ENCODE measurements at regions not wholly inside any gene's neighbourhood (a gene's known extent, or its start where the extent isn't known, plus 50 kb on each side); places are given as distances from the start of the nearest gene placed in this dataset.

DNA sequence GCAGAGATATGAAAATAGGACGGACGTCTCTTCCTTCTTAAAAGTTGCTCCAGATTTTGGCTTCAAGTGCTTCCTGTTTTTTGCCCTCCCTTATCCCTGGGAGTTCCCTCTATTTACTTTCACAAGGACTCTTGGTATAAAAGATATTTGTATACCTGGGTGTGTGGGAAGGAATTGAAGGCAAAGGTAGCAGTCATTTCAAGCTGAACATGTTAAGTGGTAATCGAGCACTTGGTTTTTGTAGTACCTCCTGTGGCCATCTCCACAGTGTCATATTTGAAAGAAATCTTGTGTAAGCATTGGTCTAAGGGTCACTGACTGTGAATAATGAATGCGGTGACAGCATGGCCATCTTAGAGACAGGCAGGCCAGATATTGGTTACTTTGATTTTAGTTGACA lies 593.6 kb downstream of the MTRR start:
- no peak for ATAC-seq
- no peak for TF ChIP-seq ZNF565 (CRISPR knock-in tag; conservative IDR thresholded peaks at IDR 0.05; ENCODE audit: low read depth)

DNA sequence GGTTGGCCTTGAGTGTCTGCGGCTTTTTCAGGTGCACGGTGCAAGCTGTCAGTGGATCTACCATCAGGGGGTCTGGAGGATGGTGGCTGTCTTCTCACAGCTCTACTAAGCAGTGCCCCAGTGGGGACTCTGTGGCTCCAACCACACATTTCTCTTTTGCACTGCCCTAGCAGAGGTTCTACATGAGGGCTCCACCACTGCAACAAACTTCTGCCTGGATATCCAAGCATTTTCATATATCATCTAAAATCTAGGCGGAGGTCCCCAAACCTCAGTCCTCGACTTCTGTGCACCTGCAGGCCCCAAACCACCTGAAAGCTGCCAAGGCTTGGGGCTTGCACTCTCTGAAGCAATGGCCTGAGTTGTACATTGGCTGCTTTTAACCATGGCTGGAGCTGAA lies 601.5 kb downstream of the MTRR start:
- TF ChIP-seq ARNTL (CRISPR knock-in tag; IDR thresholded peaks at IDR 0.05; ENCODE audit: borderline replicate concordance, low read depth) (no peak), ZFP30 (CRISPR knock-in tag; IDR thresholded peaks at IDR 0.05) (no peak), OSR1 (CRISPR knock-in tag; IDR thresholded peaks at IDR 0.05) (no peak), SNAI2 (CRISPR knock-in tag; IDR thresholded peaks at IDR 0.05) (no peak), ISL1 (CRISPR knock-in tag; IDR thresholded peaks at IDR 0.05) (no peak), TOX (CRISPR knock-in tag; IDR thresholded peaks at IDR 0.05; ENCODE audit: borderline replicate concordance) (no peak), ZNF70 (CRISPR knock-in tag; IDR thresholded peaks at IDR 0.05) (no peak), TSHZ2 (CRISPR knock-in tag; IDR thresholded peaks at IDR 0.05) (no peak)
- no peak for ATAC-seq

DNA sequence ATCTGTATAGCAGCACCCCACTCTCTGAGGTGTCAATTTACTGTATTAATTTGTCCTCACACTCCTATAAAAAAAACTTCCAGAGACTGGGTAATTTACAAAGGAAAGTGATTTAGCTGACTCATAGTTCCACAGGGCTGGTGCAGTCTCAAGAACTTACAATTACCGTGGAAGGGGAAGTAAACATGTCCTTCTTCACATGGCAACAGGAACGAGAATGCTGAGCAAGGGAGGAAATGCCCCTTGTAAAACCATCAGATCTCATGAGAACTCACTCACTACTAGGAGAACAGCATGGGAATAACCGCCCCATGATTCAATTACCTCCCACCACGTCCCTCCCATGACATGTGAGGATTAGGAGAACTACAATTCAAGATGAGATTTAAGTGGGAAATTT lies 602.6 kb downstream of the MTRR start:
- no peak for TF ChIP-seq RARB (CRISPR knock-in tag; IDR thresholded peaks at IDR 0.05)
- TF ChIP-seq BACH2 (CRISPR knock-in tag; IDR thresholded peaks at IDR 0.05; ENCODE audit: borderline replicate concordance), result no peak
- TF ChIP-seq GLIS3 (CRISPR knock-in tag; IDR thresholded peaks at IDR 0.05), result no peak
- no peak for TF ChIP-seq ESRRG (CRISPR knock-in tag; IDR thresholded peaks at IDR 0.05)
- no peak for TF ChIP-seq CSRNP3 (CRISPR knock-in tag; IDR thresholded peaks at IDR 0.05)
- TF ChIP-seq ISL1 (CRISPR knock-in tag; IDR thresholded peaks at IDR 0.05), result no peak
- TF ChIP-seq ZNF565 (CRISPR knock-in tag; conservative IDR thresholded peaks at IDR 0.05; ENCODE audit: low read depth), result no peak
- TF ChIP-seq POU6F1 (CRISPR knock-in tag; IDR thresholded peaks at IDR 0.05; ENCODE audit: borderline replicate concordance, low read depth), result no peak
- no peak for TF ChIP-seq ZC3H10 (CRISPR knock-in tag; IDR thresholded peaks at IDR 0.05)
- no peak for ATAC-seq

DNA sequence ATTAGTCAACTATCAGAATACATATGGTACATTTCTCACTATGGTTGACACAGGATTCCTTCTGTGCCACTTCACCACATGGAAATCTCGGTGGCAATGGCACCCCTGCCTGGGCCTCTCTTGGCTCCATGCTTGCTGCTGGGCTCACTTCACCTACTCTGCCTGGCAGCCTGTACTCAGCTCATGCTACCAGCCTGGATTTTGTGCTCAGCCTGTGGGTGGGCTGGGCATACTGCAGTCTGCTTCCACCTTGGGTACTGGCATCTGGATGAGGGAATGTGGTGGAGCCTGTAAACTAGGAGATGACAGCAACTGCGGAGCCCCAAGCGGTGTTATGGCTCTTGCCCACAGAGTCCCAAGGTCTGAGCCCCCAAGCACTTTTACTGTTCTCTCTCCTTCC lies 604.1 kb downstream of the MTRR start:
- no peak for TF ChIP-seq ZNF8 (CRISPR knock-in tag; IDR thresholded peaks at IDR 0.05)
- no peak for TF ChIP-seq ZFP3 (CRISPR knock-in tag; IDR thresholded peaks at IDR 0.05)
- no peak for TF ChIP-seq SNAI2 (CRISPR knock-in tag; IDR thresholded peaks at IDR 0.05)
- TF ChIP-seq BACH2 (CRISPR knock-in tag; IDR thresholded peaks at IDR 0.05; ENCODE audit: borderline replicate concordance), result no peak
- no peak for TF ChIP-seq CSDC2 (CRISPR knock-in tag; IDR thresholded peaks at IDR 0.05)
- no peak for TF ChIP-seq CREB5 (CRISPR knock-in tag; IDR thresholded peaks at IDR 0.05; ENCODE audit: low read depth)
- no peak for TF ChIP-seq ZC3H10 (CRISPR knock-in tag; IDR thresholded peaks at IDR 0.05)
- no peak for TF ChIP-seq TOX (CRISPR knock-in tag; IDR thresholded peaks at IDR 0.05; ENCODE audit: borderline replicate concordance)
- TF ChIP-seq RARB (CRISPR knock-in tag; IDR thresholded peaks at IDR 0.05), result no peak
- ATAC-seq, result no peak

DNA sequence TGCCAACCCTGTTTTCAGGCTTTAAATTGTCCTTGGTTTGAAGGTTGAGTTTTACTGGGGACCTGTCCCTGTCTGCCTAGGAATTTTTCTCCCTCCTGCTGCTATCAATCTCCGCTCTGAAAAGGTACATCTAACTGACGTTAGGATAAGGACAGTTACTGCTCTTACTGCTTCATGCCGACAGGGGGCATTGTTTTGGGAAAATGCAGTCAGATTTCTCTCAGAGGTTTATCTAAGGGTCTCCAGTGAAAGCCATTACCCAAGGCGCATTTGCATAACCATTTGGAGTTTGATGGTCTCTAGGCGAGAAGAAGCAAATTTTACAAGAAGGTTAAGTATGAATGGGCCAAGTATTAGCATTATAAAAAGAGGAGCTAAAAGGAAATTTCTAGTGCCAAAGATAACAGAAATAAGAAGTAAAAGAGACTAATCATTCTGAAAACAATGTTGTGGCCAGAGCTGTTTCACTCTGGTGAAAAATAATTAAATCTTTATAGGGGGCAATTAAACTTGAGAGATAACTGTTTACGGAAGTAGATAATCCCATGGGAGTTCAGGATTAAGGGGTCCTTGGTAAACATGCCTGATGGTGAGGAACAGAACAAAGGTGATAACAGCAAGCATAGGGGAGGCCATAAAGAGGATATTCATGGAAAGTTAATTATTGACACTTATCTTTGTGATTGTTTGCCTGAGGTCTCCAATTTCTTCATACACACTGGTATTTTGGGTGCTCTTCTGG lies 605.0 kb downstream of the MTRR start:
- TF ChIP-seq POU6F1 (CRISPR knock-in tag; IDR thresholded peaks at IDR 0.05; ENCODE audit: borderline replicate concordance, low read depth) (no peak), CSRNP3 (CRISPR knock-in tag; IDR thresholded peaks at IDR 0.05) (no peak), TCF4 (CRISPR knock-in tag; IDR thresholded peaks at IDR 0.05; ENCODE audit: borderline replicate concordance) (no peak), ZFP3 (CRISPR knock-in tag; IDR thresholded peaks at IDR 0.05) (no peak), CREB5 (CRISPR knock-in tag; IDR thresholded peaks at IDR 0.05; ENCODE audit: low read depth) (no peak)
- ATAC-seq, result no peak

Measured in SK-N-SH treated with all-trans-retinoic acid at 6 μM for 48 hours (cell line).